ENCODE measurements at regions not wholly inside any gene's neighbourhood (a gene's known extent, or its start where the extent isn't known, plus 50 kb on each side); places are given as distances from the start of the nearest gene placed in this dataset.

DNA sequence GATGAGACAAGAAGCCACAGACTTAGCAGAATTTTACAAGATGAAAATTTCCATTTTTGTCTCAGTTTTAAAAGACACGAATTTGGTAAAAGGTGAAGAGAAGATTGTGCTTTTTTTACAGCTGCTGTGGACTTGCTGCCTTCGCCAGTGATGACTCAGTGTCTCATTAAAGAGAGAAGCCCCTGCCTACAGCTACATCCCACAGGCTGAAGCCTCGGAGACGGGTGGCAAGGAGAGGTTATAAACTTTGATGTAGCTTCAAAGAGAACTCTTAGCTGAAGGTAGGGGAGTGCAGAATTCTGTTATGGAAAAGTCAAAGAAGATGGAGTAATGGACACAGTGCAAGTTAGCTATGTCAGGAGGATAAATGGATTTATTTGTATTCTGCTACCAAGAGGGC is 683.4 kb upstream of the ARGLU1 start:
- no peak for DNase-seq (ENCODE audit: low read depth)

DNA sequence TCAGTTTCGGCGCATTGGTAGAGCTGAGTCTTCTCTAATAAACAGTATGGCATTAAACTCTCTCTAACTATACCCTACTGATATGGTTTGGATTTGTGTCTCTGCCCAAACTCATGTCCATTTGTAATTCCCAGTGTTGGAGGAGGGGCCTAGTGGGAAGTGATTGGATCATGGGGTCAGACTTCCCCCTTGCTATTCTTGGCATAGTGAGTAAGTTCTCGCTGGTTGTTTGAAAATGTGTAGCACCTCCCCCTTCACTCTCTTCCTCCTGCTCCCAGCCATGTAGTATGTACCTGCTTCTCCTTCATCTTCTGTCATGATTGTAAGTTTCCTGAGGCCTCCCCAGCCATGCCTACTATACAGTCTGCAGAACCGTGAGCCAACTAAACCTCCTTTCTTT is 682.7 kb upstream of the ARGLU1 start:
- no peak for DNase-seq (ENCODE audit: low read depth)

DNA sequence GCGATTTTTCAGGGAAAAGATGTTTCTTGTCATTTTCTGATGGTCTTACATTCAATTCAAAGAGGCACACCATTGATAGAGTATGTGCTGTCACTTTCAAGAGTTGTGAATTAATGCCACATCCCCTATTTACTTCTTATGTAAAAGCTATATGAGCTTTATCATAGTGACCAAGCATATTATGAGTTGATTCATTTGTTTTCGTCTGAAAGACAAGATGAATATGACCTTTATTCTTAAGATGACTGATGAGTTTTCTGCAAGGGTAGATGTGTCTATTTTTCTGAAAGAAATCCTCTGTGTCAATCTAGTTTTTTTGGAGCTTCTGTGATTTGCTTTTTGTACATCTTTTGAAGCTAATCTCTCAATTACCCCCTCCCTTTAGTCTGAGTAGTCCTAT is 676.3 kb upstream of the ARGLU1 start:
- DNase-seq (ENCODE audit: low read depth): no peak

DNA sequence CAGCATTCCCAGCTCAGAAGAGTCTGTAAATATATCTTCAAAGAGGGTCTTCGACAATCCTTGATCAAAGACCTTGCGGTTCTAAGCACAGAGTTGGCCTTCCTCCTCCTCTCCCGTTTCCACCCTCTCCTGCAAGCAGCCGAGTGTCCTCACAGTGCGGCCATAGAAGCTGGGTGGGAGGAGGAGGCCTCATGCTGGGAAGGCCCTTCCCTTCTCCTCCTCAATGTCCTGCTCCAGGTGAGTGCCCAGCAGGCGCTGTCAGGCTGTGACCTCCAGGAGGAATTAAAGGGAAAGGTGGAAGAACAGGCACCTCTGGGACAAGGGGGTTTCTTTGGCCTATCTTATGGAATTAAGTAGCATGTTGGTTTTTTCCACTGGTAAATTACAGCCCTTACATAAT is 674.2 kb upstream of the ARGLU1 start:
- no peak for DNase-seq (ENCODE audit: low read depth)

DNA sequence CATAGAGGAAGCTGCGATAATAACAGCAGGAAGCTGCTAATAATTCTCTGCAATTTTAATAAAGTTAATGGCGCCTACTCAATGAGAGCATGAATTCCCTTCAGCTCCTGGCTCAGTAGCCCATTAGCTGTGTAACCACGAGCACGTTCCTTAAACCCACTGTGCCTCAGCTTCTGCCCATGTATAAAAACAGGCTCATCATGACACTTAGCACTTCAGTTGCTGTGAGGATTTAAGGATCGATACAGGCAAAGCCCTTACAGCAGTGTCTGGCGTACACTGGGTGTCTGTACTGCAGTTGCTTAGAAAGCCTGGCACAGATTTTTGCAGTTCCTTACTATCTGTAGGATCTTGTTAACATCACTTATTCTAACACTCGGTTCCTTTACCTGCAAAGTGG is 673.4 kb upstream of the ARGLU1 start:
- no peak for DNase-seq (ENCODE audit: low read depth)

DNA sequence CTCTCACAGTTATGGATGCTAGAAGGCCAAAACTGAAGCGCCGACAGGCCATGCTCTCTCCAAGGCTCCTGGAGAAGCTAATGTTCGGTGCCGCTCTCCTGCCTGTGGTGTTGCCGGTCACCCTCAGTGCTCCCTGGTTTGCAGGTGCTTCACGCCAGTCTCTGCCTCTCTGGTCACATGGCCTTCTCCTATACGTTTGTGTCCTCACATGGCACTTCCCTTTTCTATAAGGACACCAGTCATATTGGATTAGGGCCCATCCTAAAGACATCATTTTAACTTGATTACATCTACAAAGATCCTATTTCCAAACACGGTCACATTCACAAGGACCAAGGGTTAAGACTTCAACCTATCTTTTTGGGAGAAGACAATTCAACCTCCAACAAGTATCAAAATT is 671.3 kb upstream of the ARGLU1 start:
- DNase-seq (ENCODE audit: low read depth): no peak

DNA sequence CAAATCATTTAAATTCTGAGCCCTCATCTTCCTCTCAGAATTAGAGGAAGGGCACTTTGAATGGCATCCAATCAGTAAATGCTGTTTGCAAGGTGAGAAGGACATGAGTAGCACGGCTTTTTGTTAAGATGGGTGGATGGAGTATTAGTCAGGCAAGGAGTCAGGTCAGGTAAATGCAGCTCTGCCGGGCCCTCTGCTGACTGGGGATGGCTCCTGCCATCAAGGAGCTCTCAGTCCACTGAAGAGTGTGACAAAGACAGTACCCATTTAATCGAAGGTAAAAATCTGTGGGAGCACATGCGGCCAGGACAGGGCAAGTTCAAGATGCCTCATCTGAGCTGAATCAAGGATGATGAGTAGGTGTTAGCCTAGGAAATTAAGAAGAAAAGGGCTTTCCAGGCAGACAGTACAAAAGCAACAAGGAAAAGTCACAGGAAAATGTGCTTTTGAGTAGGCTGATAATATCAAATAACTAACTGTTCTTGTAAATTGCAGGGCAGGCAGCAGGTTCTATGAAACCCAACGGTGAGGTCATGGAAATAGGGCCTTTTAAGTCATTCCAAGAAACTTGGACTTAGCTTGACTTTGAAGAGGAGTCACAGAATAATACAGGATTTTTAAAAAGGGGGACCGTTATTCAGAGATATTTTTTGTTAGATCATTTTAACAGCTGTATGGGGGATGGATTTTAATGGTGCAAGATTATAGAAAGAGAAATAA is 670.5 kb upstream of the ARGLU1 start:
- no peak for DNase-seq (ENCODE audit: low read depth)

DNA sequence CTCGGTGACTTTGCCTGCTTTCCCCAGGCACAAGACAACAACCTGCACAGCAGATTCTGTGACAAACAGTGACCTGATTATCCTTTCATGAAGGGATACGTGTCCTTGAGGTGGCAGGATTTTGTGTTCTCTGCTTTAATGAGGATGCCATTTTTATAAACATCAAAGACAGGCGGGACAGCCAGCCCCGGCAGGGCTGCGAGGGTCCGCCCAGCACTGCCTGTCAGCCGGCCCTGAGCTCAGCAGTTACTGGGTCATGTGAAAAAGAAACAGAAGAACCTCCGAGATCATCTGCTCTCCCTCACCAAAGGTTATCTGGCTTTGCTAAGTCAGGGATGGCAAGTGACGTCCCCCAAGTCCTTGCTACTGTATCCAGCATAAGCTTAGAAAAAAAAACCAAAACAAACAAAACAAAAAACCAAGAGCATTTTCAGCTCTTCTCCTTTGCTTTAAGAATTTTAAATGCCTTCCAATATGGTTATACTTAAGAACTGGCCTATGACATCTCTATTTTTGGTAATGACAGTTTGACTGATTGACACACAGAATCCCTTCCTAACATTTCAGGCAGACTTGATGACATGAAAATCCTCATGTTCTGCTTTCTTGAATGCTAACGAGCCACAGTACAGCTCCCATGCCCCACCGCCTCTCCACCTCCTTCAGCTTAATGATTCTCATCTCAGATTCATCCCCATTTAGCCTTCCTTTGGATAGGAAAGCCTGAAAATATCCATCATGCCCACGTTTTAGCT is 666.6 kb upstream of the ARGLU1 start:
- no peak for DNase-seq (ENCODE audit: low read depth)

DNA sequence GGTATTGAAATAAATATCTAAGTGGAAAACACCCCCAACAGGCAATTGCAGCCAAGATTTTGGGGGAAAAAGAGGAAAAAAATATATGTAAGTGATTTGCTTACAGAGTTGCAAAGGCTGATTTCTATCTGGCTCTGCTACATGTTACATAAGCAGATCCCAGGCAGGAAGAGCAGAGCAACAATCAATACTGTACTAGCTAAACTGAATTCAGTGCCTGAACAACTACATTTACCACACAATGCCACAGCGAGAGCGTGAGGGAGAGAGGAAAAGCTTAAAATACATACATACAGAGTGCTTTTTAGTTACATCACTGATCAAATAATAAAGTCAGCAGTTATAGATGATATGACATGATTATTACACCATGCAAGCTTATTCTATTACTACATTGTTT is 665.6 kb upstream of the ARGLU1 start:
- DNase-seq (ENCODE audit: low read depth): no peak

DNA sequence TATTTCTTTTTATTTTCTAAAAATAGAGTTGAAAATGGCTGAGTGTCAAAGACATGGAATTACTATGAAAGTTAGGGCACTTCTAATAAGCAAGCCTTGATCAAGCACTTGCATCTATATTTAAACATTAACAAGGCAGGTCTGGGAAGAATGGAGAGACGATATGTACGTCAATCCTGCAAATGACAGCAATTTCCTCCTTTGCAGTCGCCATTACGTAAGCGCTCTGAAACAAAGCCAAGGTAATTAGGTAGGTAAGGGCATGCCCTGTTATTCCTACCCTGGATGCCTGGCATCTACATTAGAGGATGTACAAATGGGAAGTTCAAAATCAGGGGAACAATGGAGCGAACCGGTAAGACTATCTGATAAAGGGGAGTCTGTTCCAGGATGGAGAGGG is 664.0 kb upstream of the ARGLU1 start:
- DNase-seq (ENCODE audit: low read depth): no peak

DNA sequence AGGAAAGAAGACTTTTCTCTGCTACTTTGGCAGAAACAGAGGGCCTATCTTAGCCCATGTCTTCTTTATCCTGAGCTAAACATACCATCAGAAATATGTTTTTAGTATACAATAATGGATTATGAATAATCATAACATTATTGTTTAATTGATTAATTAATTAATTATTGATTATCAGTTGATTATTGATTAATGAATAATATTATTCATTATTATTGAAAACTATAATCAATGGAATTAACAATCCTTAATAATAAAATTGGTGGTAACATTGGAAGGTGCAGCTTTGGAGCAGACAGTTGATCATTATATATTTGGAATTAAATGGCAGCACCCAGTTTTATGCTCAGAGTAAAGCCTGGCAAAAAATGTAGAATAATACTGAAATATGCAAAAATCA is 655.9 kb upstream of the ARGLU1 start:
- no peak for DNase-seq (ENCODE audit: low read depth)

DNA sequence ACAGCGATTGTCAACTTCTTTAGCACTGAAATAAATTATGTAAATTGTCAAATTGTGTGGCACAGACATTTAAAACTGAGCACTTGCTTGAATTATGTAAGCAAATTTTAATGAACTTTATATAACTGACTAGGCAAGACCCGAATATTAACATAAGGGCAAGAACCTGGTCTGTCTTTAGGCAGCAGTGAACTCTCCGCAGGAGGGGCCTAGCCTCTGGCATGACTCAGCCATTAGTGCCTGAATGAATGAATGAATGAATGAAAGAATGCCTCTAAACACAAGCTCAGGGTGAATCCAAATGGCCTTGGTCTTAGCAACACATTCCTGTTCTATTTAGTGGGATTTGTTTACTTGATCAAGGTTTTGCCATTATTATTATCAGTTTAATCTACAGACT is 654.7 kb upstream of the ARGLU1 start:
- DNase-seq (ENCODE audit: low read depth): no peak

DNA sequence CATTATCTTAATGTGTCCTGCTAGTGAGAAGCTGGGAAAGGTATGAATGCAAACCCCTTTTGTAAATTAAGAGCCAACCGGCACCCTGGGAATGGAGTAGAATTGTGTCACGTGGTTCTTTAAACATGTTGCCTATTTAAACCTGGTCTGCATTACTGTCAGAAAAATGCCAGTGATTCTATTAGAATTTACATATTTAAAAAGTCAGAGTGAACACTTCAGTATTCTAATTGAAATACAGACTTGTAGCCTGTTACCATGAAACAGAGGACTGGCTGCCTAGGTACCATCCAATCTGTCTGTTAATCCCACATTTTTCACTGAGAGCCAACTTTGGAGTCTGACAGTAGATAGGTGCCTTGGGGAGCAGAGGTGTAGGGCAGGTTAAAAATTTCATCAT is 652.3 kb upstream of the ARGLU1 start:
- no peak for DNase-seq (ENCODE audit: low read depth)

DNA sequence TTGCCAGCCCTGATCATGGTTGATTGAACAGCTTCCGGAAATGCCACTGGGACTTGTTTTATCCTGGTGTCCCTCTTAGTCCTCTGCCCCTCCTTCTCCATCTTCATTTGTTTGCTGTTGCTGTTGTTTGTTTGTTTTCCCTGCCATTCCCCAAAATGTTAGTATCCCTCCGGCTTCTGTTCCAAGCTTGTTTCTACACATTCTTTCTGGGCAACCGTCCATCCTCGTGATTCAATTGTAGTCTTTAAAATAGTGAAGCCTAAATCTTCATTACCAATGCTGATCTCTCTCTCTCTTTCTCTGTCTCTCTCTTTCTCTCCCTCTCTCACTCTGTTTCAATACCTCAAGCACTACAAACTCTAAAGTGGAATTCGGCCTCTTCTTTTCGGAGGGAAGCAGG is 649.3 kb upstream of the ARGLU1 start:
- DNase-seq (ENCODE audit: low read depth): no peak

DNA sequence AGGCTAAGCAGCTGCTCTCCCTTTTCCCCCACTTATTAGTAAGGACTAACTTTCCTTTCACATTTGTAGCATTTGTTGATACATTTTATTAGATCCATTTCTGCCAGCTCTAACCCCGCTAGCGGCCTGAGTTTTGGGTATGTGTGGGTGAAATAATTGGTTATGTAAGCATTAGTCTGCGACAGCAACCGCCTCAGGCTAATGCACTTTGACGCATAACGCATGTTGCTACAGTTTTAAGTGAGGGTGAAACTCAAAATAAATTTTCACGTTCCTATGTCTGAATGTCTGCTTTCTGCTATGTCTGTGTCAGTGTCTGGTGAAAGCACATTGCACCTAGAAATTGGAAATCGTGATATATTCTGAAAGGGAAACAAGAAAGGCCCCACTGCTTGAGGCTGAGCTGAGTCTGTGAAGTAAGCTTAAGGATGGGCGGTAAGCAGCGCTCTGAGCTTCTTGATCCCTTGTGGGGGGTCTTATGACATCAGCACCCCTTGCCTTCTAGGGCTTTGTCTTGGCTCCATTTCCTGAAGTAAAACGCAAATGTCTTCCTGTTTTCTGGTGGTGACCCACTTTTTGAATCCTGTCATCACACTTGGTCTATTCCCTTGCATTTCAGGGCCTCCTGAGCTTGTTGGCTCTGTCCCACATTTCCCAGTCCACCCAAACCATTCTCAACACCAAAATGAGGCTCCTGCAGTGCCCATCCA is 648.3 kb upstream of the ARGLU1 start:
- no peak for DNase-seq (ENCODE audit: low read depth)

DNA sequence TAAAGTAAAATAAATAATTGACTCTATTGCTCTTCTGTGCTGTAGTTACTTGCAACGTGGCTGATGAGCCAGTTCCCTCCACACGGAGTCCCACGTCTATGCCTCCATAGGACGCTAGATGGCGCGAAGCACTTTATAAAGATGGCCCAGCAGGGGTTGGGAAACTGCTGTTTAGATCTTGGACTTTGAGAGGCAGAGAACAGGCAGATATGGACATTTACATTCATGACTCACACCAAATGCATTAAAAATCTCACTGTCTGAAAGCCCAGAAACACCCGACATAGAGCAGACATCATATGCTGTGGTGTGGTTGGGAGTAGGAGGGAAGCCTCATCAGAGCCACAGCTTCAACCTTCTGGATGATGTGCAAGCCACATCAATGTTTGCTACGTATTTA is 643.1 kb upstream of the ARGLU1 start:
- no peak for DNase-seq (ENCODE audit: low read depth)

DNA sequence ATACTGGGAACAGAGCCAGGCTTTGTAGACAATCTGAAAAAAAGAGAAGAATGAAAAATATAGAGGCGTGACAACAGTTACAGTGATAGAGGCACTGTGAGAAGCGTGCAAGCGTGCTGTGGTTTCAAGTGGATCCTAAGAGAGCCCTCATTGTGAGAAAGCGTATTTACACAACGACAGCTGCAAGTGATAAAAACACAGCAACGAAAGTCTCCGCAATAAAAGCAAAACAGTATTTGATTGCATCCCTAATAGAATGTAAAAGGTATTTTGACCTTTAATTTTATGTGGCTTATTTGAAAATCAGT is 642.7 kb upstream of the ARGLU1 start:
- no peak for DNase-seq (ENCODE audit: low read depth)

DNA sequence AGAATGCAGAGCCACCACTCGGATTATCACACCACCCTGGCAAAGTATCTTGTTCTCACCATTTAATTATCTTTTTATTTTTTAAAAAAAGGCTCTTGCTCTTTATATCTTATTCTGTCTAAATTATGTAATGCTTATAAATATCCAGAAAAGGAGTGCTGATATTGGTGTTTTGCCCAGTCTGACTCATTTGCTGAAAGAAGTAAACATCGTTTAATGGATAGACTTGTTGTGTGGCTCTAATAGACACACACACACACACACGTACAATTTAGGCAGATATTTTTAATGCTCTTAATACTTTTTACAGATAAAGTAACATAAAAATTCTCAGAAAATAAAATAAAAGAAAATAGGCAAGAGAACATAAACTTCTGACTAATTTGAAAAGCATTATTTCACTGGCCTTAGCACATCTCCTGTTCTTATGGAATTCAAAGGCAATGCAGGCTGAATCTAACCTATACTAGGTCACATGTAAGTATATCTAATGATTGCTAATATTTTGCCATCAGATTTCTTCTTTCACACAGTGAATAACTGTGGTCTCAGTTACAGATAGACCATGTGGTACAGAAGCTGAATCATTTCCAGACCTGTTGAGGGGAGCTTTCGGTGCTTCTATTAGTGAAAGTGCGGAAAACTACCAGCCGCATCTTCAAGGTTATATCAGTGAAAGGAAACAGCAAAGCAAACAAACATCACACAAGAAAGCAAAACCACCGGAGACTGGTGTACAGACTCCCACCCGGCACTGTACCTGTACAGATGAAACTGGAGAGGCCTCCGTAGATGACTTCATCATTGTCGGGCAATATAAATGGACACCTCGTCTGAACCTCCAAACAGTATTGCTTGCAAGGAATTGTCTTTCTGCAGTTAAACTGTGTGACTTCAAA is 642.1 kb upstream of the ARGLU1 start:
- DNase-seq (ENCODE audit: low read depth): no peak

DNA sequence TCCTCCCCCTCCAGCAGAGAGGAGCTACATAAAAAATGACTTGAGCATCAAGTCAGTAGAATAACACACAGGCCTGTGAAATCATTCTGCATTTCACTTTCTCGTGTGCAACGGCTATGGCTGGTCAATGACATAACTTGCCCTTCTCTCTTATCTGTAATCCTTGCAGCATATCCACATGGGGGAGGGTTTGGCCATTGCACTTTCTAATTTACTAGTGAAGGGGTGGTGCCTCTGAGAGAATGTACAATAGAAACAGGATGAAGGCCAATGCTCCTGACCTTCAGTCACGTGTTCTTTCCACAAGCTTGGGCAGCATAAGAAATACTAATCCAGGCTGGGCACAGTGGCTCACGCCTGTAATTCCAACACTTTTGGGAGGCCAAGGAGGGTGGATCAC is 641.0 kb upstream of the ARGLU1 start:
- no peak for DNase-seq (ENCODE audit: low read depth)

DNA sequence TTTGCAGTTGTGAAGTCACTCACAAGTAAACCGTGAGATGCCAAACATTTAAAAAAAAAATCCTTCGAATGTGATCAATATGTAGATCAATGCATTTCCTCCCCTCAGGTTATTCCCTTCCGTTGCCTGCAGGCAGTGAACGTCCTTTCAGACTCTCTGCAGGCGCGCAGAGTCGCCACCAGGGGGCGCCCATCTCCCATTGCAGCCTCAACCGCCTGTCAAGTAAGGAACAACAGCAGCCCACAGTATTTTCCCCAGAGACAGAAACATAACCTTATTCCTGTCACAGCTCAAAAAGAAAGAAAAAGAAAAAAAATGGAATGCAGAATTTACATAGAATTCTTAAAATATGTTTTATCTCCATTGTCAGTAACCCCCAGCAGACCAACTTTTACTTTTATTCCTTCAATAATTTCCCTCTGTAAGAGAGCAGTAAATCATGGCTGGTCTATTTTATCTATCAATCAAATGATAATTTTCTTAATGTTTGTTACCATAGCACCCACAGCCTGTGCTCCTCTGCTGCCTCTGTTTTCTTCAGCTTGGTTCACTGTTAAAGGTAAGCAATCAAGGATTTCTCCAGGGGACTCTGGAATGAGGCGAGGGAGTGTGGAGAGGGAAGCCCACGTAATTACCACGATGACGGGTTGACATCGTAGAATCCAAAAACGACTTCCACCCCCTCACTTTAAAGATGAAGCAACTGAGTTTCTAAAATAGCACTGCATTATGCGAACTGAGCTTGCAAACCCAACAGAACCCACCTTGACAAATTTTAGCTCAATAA is 637.6 kb upstream of the ARGLU1 start:
- DNase-seq (ENCODE audit: low read depth): peak; percentile 16

DNA sequence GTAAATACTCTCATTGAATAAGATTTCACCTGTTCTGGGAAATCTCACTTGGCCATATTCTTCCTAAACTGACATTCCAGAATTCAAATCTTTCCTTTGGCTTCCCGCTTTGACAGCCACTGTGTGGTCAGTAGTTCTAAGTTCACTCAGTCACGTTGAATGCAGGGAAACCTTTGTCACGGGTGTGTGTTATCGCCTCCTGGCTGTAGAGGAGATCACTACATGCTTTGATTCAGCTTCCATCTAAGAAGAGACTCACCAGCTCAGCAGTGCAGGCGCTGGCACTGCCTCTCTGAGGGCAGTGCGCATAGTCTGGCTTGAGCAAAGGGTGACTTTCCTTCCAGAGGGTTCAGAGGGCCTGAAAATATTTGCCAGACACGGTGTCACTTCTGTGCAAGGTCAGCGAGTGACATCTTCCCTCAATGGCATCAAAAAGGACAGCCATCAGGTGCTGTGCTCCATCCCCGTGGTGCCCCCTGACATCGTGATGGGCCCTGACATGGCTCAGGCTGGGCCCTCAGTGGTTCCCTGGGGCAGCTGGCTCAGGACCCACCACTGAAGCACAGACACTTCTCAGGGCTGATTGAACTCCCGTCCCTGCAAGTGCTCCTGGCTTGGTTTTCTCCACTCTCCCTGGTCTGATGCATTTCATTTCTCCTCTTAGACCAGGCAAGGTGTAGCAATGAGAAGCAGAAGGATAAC is 635.4 kb upstream of the ARGLU1 start:
- no peak for DNase-seq (ENCODE audit: low read depth)

Data from stimulated activated CD8-positive, alpha-beta memory T cell treated with anti-CD3 and anti-CD28 coated beads, Interleukin-15, amount 100 ng/mL, for 1 hour (primary cell).